Eye (tissue), 1 donor: ENCODE measurements at regions not wholly inside any gene's neighbourhood (a gene's known extent, or its start where the extent isn't known, plus 50 kb on each side); places are given as distances from the start of the nearest gene placed in this dataset.
"Not testable (repeated sequence)": the region's sequence is repeated elsewhere in the genome, so short reads cannot be mapped to it uniquely, and the experiment has no call there.

ENCODE experiments used
- DNase-seq: peaks from one replicate; pipeline ENCODE4 v3.0.0-alpha.2; 2015

DNA sequence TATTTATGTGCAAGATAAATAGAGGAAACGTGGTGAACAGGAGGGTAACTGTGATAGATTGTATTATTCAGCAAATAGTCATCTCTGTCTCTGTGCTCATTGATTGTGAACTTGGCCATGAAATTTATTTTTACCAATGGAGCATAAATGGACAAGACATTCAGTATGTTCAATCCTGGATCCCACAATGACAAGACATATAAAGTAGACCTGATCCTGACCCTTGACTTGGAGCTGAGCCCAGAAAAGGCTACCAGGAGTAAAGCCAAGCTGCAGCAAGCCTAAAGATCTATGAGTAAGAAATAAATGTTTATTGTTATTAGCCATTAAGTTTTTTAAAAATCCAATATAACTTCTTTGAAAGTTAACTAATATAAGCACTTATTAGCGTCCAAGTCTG lies 531.2 kb downstream of the PIK3C3 start:
- DNase-seq = no peak

DNA sequence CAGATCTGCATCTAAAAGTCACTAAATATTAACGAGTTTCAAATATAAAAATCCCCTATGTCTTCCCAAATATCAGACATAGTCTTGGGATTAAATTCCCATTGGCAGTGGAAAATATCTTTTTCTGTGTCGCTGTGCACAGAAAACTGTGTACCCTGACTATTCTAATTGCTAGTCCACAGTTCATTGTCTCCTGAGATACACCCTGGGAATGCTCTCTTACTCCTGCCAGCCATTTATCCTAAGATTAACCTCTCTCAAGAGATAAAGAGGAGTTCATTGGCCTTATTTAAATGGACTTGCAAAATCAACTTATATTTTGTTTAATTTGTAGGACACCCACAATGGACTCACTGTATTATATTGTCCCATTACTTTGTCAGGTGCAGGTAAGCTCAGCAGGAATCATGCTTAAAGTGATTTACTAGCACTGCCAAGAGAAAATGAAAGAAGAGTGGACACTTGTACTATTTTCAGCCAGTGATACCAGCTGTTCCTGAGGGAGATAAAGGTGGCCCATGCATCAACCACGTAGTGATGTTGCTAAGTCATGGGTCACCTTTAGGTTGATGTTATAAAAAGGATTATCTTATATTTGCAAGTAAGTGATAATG lies 553.8 kb downstream of the PIK3C3 start:
- DNase-seq = no peak

- DNase-seq = no peak
Measured at GRCh38 chr18:42509750-42510415, 554.8 kb downstream of the PIK3C3 start.

GRCh38 chr18:42510540-42510939 lies 555.5 kb downstream of the PIK3C3 start:
- DNase-seq = no peak

- DNase-seq = no peak
Measured at GRCh38 chr18:42513441-42513840, 558.4 kb downstream of the PIK3C3 start.

DNA sequence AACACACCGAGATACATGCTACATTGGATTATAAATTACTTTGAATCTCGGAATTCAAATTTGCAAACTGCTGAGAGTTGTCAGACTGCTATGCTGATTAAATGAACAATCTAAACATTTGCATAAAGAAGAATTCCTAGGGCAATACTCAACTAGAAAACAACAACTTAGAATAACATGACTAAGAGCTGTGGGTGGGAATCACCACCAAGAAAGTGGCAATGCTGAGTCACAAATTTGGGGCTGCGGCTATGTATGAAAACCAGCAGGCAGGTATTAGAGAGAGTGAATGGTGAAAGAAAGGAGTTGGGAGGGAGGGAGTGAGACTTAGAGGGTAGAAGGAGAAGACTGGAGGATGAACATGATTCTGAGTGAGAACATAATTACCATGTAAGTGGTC lies 559.5 kb downstream of the PIK3C3 start:
- DNase-seq = no peak

DNA sequence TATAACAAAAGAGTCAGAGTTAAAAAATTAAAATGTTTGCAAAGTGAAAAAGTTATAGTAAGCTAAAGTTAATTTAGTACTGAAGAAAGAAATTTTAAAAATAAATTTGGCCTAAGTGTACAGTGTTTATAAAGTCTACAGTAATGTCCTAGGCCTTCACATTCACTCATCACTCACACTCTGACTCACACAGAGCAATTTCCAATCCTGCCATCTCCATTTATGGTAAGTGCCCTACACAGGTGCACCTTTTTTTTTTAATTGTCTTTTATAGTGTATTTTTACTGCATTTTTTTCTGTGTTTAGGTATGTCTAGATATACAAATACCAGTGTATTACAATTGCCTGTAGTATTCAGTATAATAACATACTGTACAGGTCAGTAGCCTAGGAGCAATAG lies 562.9 kb downstream of the PIK3C3 start:
- no peak for DNase-seq

GRCh38 chr18:42518331-42518730 lies 563.3 kb downstream of the PIK3C3 start:
- DNase-seq = not testable (repeated sequence)

- DNase-seq = no peak
Measured at GRCh38 chr18:42520138-42520537, 565.1 kb downstream of the PIK3C3 start.

DNA sequence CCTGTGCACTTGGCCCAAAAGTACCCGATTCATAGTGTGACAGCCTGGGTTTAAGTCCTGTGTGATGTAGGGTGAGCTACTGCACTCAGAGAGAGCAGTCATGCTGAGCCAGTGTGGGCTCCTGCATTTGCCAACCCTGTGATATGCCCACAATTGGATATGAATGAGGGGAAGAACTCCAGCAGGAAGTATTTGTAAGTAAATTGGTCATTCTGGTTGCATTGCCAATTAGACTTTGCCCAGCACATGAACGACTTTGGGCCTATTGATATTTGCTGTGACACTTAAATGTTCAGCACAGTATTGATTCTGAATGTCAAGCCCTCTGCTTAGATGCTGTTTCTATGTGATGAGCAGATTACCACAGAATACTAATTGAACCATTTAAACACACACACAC lies 570.9 kb downstream of the PIK3C3 start:
- no peak for DNase-seq

GRCh38 chr18:42527766-42528165 lies 572.7 kb downstream of the PIK3C3 start:
- no peak for DNase-seq

DNA sequence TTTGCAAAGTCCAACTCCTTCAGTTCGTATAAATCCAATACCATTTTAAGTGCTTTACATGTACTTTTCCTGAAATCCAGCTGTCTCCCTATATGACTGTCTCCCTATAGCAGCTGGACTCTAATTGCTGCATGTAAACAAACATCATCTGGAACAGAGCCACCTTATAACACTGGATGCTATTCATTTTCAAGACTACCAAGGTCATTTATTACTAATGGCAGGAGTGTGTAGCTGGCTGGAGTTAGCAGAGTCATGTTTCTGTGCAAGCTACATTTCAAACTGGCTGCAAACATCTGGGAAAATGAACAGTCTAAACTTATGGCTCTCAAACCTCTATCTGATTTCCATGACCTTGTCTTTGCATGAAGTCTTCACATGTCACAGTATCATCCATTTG lies 575.2 kb downstream of the PIK3C3 start:
- no peak for DNase-seq

GRCh38 chr18:42532119-42532518 lies 577.1 kb downstream of the PIK3C3 start:
- DNase-seq = no peak

DNA sequence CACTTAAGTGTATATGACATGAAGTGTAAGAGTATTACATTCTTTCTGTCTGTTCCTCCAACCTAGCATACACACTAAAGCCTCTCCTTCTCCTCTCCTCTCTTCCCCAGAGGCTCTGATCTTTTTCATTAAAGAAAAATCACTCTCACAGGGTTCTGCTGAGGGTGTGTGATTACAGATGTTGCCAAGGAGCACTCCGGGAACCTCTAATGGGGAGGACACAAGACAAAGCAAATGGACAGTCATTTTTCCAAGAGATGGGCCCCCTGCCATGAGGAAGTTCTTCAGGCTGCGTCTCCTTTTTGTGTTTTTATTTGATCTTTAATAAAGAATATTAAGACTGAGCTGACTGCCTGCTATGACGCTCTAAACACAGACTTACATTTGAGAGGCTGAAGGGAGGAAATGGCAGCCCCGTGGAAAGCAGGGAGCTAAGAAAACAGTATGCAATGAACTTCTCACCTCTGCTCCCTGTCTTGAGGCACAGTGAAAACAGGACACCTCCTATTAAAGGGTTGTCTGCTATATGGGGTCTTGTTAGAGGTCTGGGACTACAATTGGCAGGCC lies 578.1 kb downstream of the PIK3C3 start:
- DNase-seq = peak; percentile 55

DNA sequence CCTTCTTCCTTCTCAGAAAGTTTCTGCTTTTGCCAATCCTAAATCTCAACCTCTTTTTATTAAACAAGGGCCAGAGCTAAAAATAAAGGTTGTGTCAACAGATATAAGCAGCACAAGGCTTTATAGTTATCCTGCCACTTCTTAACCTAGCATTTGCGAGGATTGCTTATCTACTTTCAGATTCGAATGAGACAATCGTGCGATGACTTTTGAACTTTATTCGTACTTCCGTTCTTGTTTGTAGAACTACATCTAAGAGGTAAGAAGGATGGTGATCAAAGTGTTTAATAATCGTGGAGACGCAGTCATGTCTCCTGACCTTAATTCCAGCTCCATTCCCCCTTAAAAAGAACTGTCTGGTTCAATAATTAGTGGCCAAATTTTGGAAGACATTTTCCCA lies 578.6 kb downstream of the PIK3C3 start:
- no peak for DNase-seq

DNA sequence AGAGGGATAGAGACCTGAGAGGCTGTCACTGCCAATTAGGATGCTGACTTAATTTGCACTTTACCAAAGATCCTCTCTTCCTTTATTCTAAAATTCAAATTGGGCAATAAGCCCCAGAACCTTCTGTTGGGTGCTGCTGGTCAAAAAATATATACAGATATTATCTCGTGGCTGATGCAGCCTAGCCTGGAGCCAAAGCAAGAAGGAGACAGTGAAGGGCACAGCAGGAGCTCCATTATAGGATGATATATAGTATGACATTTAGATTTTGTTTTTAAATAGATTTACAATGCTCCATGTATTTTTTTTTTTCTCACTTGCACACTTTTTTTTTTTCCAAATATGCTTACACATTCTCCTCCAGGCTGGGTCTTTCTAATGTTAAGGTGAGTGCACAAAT lies 579.3 kb downstream of the PIK3C3 start:
- no peak for DNase-seq

DNA sequence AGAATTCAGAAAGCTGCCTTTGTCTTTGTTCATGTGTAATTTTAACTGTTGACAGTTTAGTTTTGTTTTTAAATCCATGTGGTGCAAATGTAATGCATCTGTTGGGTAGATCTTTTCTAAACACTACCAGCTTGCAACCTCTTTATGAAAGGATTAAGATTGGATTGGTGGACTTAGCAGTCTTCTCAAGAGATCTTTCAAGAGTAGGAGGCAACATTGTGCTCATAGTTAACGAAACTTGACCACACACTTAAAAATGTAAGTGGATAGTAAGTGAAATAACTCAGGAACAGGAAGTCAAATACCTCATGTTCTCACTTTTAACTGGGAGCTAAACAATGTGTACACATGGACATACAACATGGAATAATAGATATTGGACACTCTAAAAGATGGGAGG lies 579.0 kb downstream of the RIT2 start:
- no peak for DNase-seq

- DNase-seq = no peak
Measured at GRCh38 chr18:42537291-42537690, 578.2 kb downstream of the RIT2 start.

GRCh38 chr18:42544901-42545300 lies 570.6 kb downstream of the RIT2 start:
- DNase-seq = no peak

- no peak for DNase-seq
Measured at GRCh38 chr18:42545825-42546224, 569.7 kb downstream of the RIT2 start.

GRCh38 chr18:42548493-42548892 lies 567.0 kb downstream of the RIT2 start:
- DNase-seq = no peak

DNA sequence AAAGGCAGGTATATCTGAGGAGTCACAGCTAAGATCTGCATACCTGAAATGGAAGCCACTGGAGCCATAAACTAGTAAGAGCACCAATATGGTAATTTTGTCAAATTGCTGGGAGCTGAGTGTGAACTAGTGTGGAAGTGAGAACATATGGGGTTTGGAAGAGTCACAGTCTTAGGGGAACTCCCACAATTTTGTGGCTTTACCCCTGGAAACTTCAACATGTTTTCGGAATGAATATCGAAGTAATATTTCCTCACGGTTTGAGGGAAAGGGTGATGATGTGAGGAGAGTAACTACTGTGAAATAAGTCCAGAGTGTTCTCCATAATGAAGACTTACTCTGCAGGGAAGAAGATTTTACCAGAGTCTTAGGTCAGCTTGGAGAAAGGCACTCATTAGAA lies 565.9 kb downstream of the RIT2 start:
- no peak for DNase-seq

GRCh38 chr18:42552559-42552958 lies 562.9 kb downstream of the RIT2 start:
- not testable (repeated sequence) for DNase-seq

DNA sequence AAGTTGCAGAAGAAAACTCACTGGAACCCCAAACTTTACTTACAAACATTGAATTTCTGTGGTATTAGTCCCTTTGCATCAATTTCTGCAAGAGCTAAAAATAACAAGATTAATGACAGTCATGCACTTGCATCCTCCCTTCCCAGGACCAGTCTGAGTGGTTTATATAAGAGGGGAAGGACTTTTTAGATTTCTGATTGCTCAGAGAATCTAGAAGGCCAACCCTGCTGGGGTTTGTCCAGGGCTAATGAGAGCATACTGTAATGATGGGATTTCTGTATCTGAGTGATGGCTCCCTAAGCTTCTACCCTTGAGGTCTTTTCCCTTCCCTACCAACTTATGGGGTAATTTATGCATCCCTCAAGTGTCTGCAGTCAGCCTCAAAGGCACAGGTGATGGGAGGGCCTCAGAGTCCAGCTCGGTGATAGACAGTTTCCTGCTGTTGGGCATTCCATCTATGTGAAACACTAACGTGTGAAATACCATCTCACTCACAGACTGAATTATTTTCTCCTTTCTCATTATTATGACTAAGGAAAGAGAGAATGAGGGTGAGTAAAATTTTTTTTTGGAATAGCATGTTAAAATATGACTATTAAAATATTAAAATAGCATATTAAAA lies 556.3 kb downstream of the RIT2 start:
- DNase-seq = no peak
